GM12878 (cell line): ENCODE measurements at regions not wholly inside any gene's neighbourhood (a gene's known extent, or its start where the extent isn't known, plus 50 kb on each side); places are given as distances from the start of the nearest gene placed in this dataset.

Source experiments
- CTCF ChIP-seq, 3 experiments: IDR thresholded peaks in 2 of 3; conservative IDR thresholded peaks in 1 of 3; 2 replicates each; pipeline ENCODE4 v1.5.1; 2011; ENCODE audit warnings: low read depth in 3 of 3, low read length in 3 of 3, mild to moderate bottlenecking in 3 of 3, control low read depth in 2 of 3, moderate library complexity in 2 of 3, inconsistent platforms in 1 of 3, mixed read lengths in 1 of 3; ENCODE audit not compliant: control insufficient read depth in 2 of 3, insufficient read depth in 1 of 3; ENCODE audit errors: extremely low read depth in 1 of 3
- JUNB ChIP-seq: IDR thresholded peaks from 2 replicates; pipeline ENCODE4 v1.6.1; 2016; ENCODE audit warnings: antibody characterized with exemption, mild to moderate bottlenecking
- SIN3A ChIP-seq: IDR thresholded peaks from 2 replicates; pipeline ENCODE4 v1.6.1; 2012; ENCODE audit warnings: low read depth, low read length, improper control_type of control experiment
- SP1 ChIP-seq: IDR thresholded peaks from one replicate; pipeline ENCODE4 v1.6.1; 2011; ENCODE audit warnings: low read depth, low read length
- STAT1 ChIP-seq: fragments of 450-650 bp; conservative IDR thresholded peaks from 2 replicates; pipeline ENCODE4 v1.6.1; 2014; ENCODE audit warnings: antibody characterized with exemption, mild to moderate bottlenecking

GRCh38 chr15:79193103-79193502, 89.4 kb upstream of the ANKRD34C start:
- TF ChIP-seq SP1 (no peak), STAT1 (no peak), CTCF (IDR thresholded peaks at IDR 0.05 in 2 of 3, conservative IDR thresholded peaks at IDR 0.05 in 1 of 3; ENCODE audit: control insufficient read depth in 2 of 3, extremely low read depth in 1 of 3, insufficient read depth in 1 of 3, low read depth in 3 of 3, low read length in 3 of 3) (no peak), SIN3A (no peak), JUNB (no peak)
